ENCODE measurements at regions not wholly inside any gene's neighbourhood (a gene's known extent, or its start where the extent isn't known, plus 50 kb on each side); places are given as distances from the start of the nearest gene placed in this dataset.

DNA sequence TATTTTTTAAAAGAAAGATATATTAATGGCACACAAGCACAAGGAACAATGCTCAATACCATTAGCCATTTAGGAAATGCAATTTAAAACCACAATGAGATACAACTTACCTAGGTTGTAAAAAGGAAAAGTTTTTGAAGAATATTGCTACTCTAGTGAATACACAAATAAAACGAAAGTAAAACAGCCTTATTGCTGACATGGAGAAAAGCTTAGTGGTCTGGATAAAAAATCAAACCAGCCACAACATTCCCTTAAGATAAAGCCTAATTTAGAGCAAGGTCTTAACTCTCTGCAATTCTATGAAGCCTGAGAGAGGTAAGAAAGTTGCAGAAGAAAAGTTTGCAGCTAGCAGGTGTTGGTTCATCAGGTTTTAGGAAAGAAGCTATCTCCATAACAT is 892.7 kb upstream of the ALCAM start:
- ATAC-seq, result no peak
- TF ChIP-seq BACH2 (CRISPR knock-in tag; IDR thresholded peaks at IDR 0.05; ENCODE audit: borderline replicate concordance) (no peak), CSRNP3 (CRISPR knock-in tag; IDR thresholded peaks at IDR 0.05) (no peak), RARB (CRISPR knock-in tag; IDR thresholded peaks at IDR 0.05) (no peak), ZNF8 (CRISPR knock-in tag; IDR thresholded peaks at IDR 0.05) (no peak)
- TF ChIP-seq, protein P1, sequence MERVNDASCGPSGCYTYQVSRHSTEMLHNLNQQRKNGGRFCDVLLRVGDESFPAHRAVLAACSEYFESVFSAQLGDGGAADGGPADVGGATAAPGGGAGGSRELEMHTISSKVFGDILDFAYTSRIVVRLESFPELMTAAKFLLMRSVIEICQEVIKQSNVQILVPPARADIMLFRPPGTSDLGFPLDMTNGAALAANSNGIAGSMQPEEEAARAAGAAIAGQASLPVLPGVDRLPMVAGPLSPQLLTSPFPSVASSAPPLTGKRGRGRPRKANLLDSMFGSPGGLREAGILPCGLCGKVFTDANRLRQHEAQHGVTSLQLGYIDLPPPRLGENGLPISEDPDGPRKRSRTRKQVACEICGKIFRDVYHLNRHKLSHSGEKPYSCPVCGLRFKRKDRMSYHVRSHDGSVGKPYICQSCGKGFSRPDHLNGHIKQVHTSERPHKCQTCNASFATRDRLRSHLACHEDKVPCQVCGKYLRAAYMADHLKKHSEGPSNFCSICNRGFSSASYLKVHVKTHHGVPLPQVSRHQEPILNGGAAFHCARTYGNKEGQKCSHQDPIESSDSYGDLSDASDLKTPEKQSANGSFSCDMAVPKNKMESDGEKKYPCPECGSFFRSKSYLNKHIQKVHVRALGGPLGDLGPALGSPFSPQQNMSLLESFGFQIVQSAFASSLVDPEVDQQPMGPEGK (CRISPR knock-in tag; IDR thresholded peaks at IDR 0.05; ENCODE audit: borderline replicate concordance), result no peak

- ATAC-seq, result no peak
- no peak for TF ChIP-seq ISL1 (CRISPR knock-in tag; IDR thresholded peaks at IDR 0.05)
- TF ChIP-seq ARNTL (CRISPR knock-in tag; IDR thresholded peaks at IDR 0.05; ENCODE audit: borderline replicate concordance, low read depth), result no peak
- TF ChIP-seq, protein P2, sequence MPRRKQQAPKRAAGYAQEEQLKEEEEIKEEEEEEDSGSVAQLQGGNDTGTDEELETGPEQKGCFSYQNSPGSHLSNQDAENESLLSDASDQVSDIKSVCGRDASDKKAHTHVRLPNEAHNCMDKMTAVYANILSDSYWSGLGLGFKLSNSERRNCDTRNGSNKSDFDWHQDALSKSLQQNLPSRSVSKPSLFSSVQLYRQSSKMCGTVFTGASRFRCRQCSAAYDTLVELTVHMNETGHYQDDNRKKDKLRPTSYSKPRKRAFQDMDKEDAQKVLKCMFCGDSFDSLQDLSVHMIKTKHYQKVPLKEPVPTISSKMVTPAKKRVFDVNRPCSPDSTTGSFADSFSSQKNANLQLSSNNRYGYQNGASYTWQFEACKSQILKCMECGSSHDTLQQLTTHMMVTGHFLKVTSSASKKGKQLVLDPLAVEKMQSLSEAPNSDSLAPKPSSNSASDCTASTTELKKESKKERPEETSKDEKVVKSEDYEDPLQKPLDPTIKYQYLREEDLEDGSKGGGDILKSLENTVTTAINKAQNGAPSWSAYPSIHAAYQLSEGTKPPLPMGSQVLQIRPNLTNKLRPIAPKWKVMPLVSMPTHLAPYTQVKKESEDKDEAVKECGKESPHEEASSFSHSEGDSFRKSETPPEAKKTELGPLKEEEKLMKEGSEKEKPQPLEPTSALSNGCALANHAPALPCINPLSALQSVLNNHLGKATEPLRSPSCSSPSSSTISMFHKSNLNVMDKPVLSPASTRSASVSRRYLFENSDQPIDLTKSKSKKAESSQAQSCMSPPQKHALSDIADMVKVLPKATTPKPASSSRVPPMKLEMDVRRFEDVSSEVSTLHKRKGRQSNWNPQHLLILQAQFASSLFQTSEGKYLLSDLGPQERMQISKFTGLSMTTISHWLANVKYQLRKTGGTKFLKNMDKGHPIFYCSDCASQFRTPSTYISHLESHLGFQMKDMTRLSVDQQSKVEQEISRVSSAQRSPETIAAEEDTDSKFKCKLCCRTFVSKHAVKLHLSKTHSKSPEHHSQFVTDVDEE (CRISPR knock-in tag; IDR thresholded peaks at IDR 0.05), result no peak
- TF ChIP-seq TCF4 (CRISPR knock-in tag; IDR thresholded peaks at IDR 0.05; ENCODE audit: borderline replicate concordance), result no peak
- TF ChIP-seq BACH2 (CRISPR knock-in tag; IDR thresholded peaks at IDR 0.05; ENCODE audit: borderline replicate concordance), result no peak
- no peak for TF ChIP-seq GLIS3 (CRISPR knock-in tag; IDR thresholded peaks at IDR 0.05)
- TF ChIP-seq, protein P1 (CRISPR knock-in tag; IDR thresholded peaks at IDR 0.05; ENCODE audit: borderline replicate concordance), result no peak
- no peak for TF ChIP-seq CSRNP3 (CRISPR knock-in tag; IDR thresholded peaks at IDR 0.05)
Observed at GRCh38 chr3:104503022-104503421, 863.7 kb upstream of the ALCAM start.

- TF ChIP-seq OSR1 (CRISPR knock-in tag; IDR thresholded peaks at IDR 0.05) (no peak), POU6F1 (CRISPR knock-in tag; IDR thresholded peaks at IDR 0.05; ENCODE audit: borderline replicate concordance, low read depth) (no peak), ZC3H10 (CRISPR knock-in tag; IDR thresholded peaks at IDR 0.05) (no peak), ISL1 (CRISPR knock-in tag; IDR thresholded peaks at IDR 0.05) (no peak), ZNF565 (CRISPR knock-in tag; conservative IDR thresholded peaks at IDR 0.05; ENCODE audit: low read depth) (no peak), SNAI2 (CRISPR knock-in tag; IDR thresholded peaks at IDR 0.05) (no peak), ARNTL (CRISPR knock-in tag; IDR thresholded peaks at IDR 0.05; ENCODE audit: borderline replicate concordance, low read depth) (no peak), ZNF8 (CRISPR knock-in tag; IDR thresholded peaks at IDR 0.05) (no peak), ZFP3 (CRISPR knock-in tag; IDR thresholded peaks at IDR 0.05) (no peak), BACH2 (CRISPR knock-in tag; IDR thresholded peaks at IDR 0.05; ENCODE audit: borderline replicate concordance) (no peak), CSDC2 (CRISPR knock-in tag; IDR thresholded peaks at IDR 0.05) (no peak), RARB (CRISPR knock-in tag; IDR thresholded peaks at IDR 0.05) (no peak), TOX (CRISPR knock-in tag; IDR thresholded peaks at IDR 0.05; ENCODE audit: borderline replicate concordance) (no peak), GLIS3 (CRISPR knock-in tag; IDR thresholded peaks at IDR 0.05) (no peak), ZFP30 (CRISPR knock-in tag; IDR thresholded peaks at IDR 0.05) (no peak), ZNF70 (CRISPR knock-in tag; IDR thresholded peaks at IDR 0.05) (no peak), ESRRG (CRISPR knock-in tag; IDR thresholded peaks at IDR 0.05) (no peak)
- TF ChIP-seq, protein P2 (CRISPR knock-in tag; IDR thresholded peaks at IDR 0.05), result no peak
Observed at GRCh38 chr3:104510131-104510849, 856.4 kb upstream of the ALCAM start.

More at GRCh38 chr3:104510131-104510849, 856.4 kb upstream of the ALCAM start:
- ATAC-seq, result no peak
